ENCODE measurements at regions not wholly inside any gene's neighbourhood (a gene's known extent, or its start where the extent isn't known, plus 50 kb on each side); places are given as distances from the start of the nearest gene placed in this dataset.

- ATAC-seq (no peak), DNase-seq (no peak)
- intact Hi-C loops (cut with DNase I): no loop called here
These were observed 374.1 kb downstream of the BCKDHB start for GRCh38 chr6:80480421-80481157.

- DNase-seq: no peak
- intact Hi-C loops (cut with DNase I): no loop called here
- ATAC-seq: no peak
These were observed 371.6 kb downstream of the BCKDHB start for GRCh38 chr6:80478030-80478429.

DNA sequence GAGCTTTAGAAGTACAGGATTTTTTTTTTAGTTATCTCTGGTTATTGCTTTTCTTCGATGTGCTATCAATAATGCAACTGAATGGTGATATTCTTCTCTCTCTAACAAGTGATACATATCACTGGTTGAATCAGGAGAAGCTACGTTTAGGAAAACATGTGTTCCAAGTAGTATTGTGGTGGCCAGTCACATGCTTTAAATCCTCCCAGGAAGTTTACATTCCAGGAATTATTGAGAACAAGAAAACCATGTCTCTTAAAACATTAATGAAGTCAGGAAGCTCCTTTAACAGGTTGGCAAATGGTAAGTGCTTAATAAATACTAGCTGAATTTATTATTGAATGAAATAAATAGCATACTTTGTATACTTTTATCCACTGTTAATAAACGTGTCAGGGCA lies 371.1 kb downstream of the BCKDHB start:
- intact Hi-C loops (cut with DNase I): no loop called here
- DNase-seq (no peak), ATAC-seq (no peak)

- intact Hi-C loops (cut with DNase I): no loop called here
- no peak for DNase-seq
- ATAC-seq: no peak
These were observed 365.8 kb downstream of the BCKDHB start for GRCh38 chr6:80472271-80472670.

DNA sequence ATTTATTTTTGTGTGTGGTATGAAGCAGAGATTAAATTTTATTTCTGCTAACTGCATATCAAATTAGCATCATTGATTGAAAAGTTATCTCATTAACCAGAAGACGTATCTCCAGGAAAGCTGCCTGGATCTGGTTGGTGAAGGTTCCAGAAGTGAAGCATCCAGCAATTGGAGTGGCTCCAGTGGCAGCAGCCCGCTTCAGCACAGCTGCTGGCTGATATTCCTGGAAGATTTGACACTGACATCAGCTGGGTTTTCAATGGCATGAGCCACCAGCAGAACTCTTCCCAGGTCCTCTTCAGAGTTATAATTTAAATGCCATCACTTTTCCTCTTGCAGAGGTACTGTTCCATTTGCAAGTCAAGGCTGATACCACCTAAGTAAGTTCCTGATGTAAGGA lies 363.5 kb downstream of the BCKDHB start:
- ATAC-seq (no peak), DNase-seq (no peak)
- intact Hi-C loops (cut with DNase I): no loop called here

DNA sequence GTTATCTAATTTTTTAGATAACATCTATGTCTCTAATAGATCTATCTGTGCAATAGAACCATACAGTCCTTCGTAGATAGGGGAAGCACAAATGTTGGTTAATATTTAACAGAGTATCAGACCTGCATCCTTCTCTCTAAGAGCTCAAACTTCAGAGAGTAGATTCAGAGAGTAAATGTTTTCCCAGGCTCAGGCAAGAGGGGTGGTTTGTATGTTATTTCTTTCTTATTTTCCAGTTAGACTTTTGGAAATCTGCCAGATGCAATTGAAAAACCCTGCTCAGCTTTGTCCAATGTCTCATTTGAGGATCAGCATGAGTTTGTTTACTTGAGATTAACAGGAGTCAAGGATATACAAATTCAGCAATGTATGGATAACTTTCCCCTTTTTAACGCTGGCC lies 361.9 kb downstream of the BCKDHB start:
- ATAC-seq (no peak), DNase-seq (no peak)
- intact Hi-C loops (cut with DNase I): no loop called here

DNA sequence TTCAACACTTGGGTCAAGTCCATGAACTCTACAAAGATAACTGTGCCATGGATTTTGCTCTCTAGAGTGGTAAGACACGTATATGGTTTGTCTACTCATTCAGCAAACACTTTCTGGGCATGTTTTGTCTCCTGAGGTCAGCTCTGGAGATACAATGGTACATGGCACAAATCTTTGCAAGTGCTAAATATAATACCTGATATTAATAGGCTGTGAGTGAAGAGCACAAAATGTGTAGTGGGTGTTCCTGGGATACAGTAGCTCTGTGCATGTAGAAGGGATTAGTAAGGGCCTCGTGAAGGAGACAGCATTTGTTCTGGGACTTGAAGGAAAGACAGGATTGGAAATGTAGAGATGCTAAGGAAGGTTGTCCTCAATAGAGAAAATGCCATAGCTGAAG lies 360.9 kb downstream of the BCKDHB start:
- DNase-seq (no peak), ATAC-seq (peak in 1 of 2 donors; percentile 71)
- intact Hi-C loops (cut with DNase I): no loop called here

GRCh38 chr6:80466981-80467380 lies 360.5 kb downstream of the BCKDHB start:
- ATAC-seq (no peak), DNase-seq (no peak)
- intact Hi-C loops (cut with DNase I): no loop called here

DNA sequence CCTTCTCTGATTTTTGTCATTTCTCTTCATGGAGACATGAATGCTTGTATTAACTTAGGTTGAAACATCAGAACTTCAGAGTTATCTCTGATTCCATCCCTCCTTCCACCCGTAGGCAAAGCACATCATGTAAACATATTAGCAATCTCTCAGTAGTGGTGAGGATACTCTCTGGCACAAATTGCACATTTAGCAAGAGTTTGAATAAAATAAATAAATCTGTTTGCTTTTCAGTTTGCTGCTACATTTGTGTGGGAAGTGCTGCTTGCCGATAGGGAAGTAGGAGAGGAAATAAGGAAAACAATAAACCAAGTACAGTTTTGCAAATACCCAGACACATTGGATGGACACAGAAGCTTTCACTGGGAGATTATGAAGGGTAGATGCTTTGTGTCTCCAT lies 359.0 kb downstream of the BCKDHB start:
- intact Hi-C loops (cut with DNase I): no loop called here
- DNase-seq (no peak), ATAC-seq (no peak)

DNA sequence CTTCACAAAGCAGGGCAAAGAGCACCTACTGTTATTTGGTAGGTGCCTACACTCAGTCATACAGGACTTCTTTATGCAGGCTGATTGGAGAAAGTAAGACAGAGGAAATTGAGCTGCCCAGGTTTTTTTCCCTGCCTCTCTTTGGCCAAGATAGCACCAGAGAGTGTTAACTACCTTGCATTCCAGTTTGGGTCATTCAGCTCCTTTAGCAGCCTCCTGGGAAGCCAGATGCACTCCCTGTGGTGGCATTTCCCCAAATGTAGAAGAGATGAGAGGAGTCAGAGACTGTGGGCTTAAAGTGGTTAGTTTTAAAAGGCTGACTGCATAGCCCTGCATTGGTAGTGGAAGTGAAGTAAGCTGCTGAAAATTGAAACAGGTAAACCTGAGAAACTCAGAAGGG lies 358.4 kb downstream of the BCKDHB start:
- intact Hi-C loops (cut with DNase I): no loop called here
- DNase-seq: no peak
- no peak for ATAC-seq

- no peak for ATAC-seq
These were observed 356.7 kb downstream of the BCKDHB start for GRCh38 chr6:80463197-80463596.

DNA sequence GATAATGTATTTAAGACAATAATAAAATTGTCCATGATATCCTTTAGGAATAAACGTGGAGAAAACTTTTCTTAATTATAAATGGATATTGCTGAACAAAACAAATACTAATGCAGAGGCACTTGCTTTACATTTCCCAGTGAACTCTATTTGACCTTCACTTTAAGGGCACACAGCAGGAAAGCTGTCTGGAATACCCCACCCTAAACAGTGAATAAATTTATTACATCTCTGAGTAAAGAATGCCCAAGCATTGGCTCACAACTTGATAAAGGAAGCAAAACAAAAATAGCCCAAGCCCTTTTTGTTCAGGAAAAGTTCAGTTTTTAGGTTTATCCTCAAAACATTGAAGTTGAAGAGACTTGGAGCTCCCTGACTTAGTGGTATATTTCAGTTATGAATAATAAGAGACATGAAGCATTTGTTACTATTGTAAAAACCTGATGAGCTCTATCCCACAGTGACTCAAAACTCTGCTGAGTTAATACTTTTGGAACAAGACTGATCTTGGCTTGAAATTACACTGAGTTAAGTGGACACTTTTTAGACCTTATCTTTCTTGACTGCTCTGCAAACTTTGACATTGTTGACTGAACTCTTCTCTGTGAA lies 353.9 kb downstream of the BCKDHB start:
- intact Hi-C loops (cut with DNase I): no loop called here
- ATAC-seq: peak in 1 of 2 donors; percentile 34
- DNase-seq: no peak

More at GRCh38 chr6:80463197-80463596, 356.7 kb downstream of the BCKDHB start:
- intact Hi-C loops (cut with DNase I): no loop called here
- DNase-seq: no peak

- DNase-seq (peak; percentile 68), ATAC-seq (peak; percentile 99 to 100)
- intact Hi-C loops (cut with DNase I): no loop called here
These were observed 351.0 kb downstream of the BCKDHB start for GRCh38 chr6:80457439-80457933.

DNA sequence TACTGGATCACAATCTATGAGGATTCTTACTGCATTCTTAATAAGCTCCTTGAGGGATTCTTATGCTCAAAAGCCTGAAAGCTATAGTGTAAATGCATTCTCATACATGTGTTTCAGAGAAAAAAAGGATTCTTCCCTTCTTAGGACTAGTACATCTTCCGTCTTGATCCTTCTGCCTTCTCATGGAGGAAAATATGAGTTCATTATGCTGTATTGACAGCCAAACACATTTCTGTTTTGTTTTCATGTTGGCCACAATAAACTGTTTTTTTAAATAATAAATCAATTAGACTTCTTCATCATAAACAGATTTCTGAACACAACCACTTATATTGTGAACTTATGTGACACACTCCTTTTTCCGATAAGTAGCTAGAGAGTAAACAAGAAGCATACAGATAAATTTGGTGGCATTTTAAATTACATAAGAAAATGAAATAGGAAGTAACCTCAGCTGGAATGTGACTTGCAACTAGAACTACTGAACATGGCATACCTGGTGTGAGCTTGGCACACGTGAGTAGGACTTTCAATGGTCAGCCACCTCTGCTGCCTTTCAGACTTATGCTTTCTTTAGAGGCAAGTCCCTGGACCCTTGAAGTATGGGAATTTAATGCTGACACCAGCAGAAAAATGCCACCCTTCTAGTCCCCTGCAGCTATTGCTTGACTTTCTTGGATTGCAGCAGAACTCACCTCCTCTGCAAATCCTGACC lies 350.4 kb downstream of the BCKDHB start:
- intact Hi-C loops (cut with DNase I): no loop called here
- no peak for ATAC-seq
- DNase-seq: no peak

- no peak for DNase-seq
- intact Hi-C loops (cut with DNase I): no loop called here
- no peak for ATAC-seq
These were observed 348.3 kb downstream of the BCKDHB start for GRCh38 chr6:80454661-80455365.

- DNase-seq (no peak), ATAC-seq (peak in 1 of 2 donors; percentile 10)
These were observed 347.7 kb downstream of the BCKDHB start for GRCh38 chr6:80454197-80454596.

GRCh38 chr6:80449726-80450125 lies 343.3 kb downstream of the BCKDHB start:
- DNase-seq: no peak
- intact Hi-C loops (cut with DNase I): no loop called here

More at GRCh38 chr6:80454197-80454596, 347.7 kb downstream of the BCKDHB start:
- intact Hi-C loops (cut with DNase I): no loop called here

GRCh38 chr6:80446454-80447045 lies 340.1 kb downstream of the BCKDHB start:
- intact Hi-C loops (cut with DNase I): no loop called here
- DNase-seq: no peak
- no peak for ATAC-seq

More at GRCh38 chr6:80449726-80450125, 343.3 kb downstream of the BCKDHB start:
- no peak for ATAC-seq

DNA sequence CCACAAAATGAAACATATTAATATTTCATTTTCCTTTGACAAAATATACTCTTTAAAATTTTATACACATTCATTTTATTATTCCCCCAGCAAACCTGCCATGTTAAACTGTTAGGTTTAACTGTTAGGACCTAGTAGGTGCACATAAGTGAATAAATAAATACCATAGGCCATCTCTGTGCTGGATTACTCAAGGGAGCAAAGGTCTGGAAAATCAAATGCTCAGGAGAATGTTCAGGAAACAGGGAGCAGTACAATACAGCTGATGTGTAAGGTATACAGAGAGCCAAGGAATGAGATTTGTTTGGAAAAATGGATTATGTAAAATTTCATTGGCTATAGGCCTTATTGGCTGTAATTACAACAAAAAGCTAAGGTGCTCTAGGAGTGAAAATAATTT lies 339.3 kb downstream of the BCKDHB start:
- intact Hi-C loops (cut with DNase I): no loop called here
- ATAC-seq (no peak), DNase-seq (no peak)

All from left cardiac atrium (tissue), 4 donors.